DND-41 (cell line): ENCODE measurements at regions not wholly inside any gene's neighbourhood (a gene's known extent, or its start where the extent isn't known, plus 50 kb on each side); places are given as distances from the start of the nearest gene placed in this dataset.

Source experiments
- ATAC-seq: fragments of 200-7000 bp; cut with Tn5 transposase; 3 replicates; pipeline ENCODE4 v1.9.1; 2021; ENCODE audit warnings: low read depth; ENCODE audit not compliant: insufficient read depth
- DNase-seq: peaks from one replicate; pipeline ENCODE4 v3.0.0-alpha.2; 2020
- H2AFZ ChIP-seq: 2 replicates; pipeline ENCODE4 v1.6.0; 2012; ENCODE audit warnings: low read depth, low read length
- H3K27ac ChIP-seq: 2 replicates; pipeline ENCODE4 v1.5.1; 2012; ENCODE audit warnings: low read length, inconsistent platforms
- H3K27me3 ChIP-seq: fragments of 200-600 bp; sonication (generic); 2 replicates; pipeline ENCODE4 v1.6.0; 2012; ENCODE audit warnings: low read length, mild to moderate bottlenecking, inconsistent platforms; ENCODE audit not compliant: insufficient read depth, poor library complexity
- H3K36me3 ChIP-seq: 2 replicates; pipeline ENCODE4 v1.5.1; 2012; ENCODE audit warnings: low read length, inconsistent platforms; ENCODE audit not compliant: insufficient read depth
- H3K4me1 ChIP-seq: 2 replicates; pipeline ENCODE4 v1.5.1; 2012; ENCODE audit warnings: mild to moderate bottlenecking, low read length; ENCODE audit not compliant: insufficient read depth
- H3K4me2 ChIP-seq: 2 replicates; pipeline ENCODE4 v1.6.0; 2012; ENCODE audit warnings: mild to moderate bottlenecking, moderate library complexity, low read length, inconsistent platforms; ENCODE audit not compliant: insufficient read depth
- H3K4me3 ChIP-seq, 2 experiments: fragments of 200-600 bp in 1 of 2; shearing (Covaris generic) in 1 of 2; 2 replicates each; pipeline ENCODE4 v1.5.1; 2012 to 2016; ENCODE audit warnings: inconsistent platforms in 2 of 2, low read length in 2 of 2, mild to moderate bottlenecking in 2 of 2, low read depth in 1 of 2, moderate library complexity in 1 of 2
- H3K79me2 ChIP-seq: 2 replicates; pipeline ENCODE4 v1.6.0; 2012; ENCODE audit warnings: low read length, inconsistent platforms; ENCODE audit not compliant: insufficient read depth
- H3K9ac ChIP-seq: 2 replicates; pipeline ENCODE4 v1.6.0; 2012; ENCODE audit warnings: low read depth, mild to moderate bottlenecking, inconsistent platforms, low read length, moderate library complexity
- H3K9me3 ChIP-seq: 2 replicates; pipeline ENCODE4 v1.5.1; 2012; ENCODE audit warnings: low read length, moderate library complexity, mild to moderate bottlenecking, inconsistent platforms; ENCODE audit not compliant: insufficient read depth, severe bottlenecking
- H4K20me1 ChIP-seq: 2 replicates; pipeline ENCODE4 v1.6.0; 2012; ENCODE audit warnings: low read length; ENCODE audit not compliant: insufficient read depth
- EZH2 ChIP-seq: IDR thresholded peaks from 3 replicates; pipeline ENCODE4 v1.6.1; 2012; ENCODE audit warnings: borderline replicate concordance, low read depth, mild to moderate bottlenecking, moderate library complexity, low read length, inconsistent platforms; ENCODE audit not compliant: severe bottlenecking
- TF ChIP-seq, protein P1 (sequence below): IDR thresholded peaks from 2 replicates; pipeline ENCODE4 v1.5.1; 2012; ENCODE audit warnings: borderline replicate concordance, low read length, moderate library complexity, mild to moderate bottlenecking; ENCODE audit not compliant: poor library complexity, severe bottlenecking; ENCODE audit errors: extremely low read depth

DNA sequence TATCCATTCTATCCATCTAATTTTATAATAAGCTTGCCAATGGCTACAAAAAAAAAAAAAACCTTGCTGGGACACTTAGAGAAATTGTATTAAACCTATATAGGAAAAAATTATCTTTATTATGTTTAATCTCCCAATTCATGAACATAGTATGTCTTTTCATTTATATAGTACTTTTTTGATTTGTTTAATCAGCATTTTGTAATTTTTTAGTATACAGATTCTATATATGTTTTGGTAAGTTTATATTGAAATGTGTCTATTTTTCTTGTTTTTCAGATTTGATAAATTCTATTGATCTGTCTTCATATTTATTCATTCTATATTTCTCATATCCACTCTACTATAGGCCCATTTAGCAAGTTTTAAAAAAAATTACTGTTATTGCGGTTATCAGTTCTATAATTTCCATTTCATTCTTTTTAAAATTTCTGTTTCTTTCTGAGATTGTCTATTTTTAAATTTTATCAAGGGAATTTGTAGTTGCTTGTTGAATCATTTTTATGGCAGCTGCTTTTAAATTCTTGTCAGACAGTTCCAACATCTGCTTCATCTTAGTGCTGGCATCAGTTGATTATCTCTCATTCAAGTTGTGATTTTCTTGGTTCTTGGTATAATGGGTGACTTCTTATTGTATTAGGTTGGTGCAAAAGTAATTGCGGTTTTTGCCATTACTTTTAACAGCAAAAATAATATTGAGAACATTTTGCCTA, 170.1 kb upstream of the S1PR3 start:
- TF ChIP-seq EZH2: no peak
- TF ChIP-seq, protein P1, sequence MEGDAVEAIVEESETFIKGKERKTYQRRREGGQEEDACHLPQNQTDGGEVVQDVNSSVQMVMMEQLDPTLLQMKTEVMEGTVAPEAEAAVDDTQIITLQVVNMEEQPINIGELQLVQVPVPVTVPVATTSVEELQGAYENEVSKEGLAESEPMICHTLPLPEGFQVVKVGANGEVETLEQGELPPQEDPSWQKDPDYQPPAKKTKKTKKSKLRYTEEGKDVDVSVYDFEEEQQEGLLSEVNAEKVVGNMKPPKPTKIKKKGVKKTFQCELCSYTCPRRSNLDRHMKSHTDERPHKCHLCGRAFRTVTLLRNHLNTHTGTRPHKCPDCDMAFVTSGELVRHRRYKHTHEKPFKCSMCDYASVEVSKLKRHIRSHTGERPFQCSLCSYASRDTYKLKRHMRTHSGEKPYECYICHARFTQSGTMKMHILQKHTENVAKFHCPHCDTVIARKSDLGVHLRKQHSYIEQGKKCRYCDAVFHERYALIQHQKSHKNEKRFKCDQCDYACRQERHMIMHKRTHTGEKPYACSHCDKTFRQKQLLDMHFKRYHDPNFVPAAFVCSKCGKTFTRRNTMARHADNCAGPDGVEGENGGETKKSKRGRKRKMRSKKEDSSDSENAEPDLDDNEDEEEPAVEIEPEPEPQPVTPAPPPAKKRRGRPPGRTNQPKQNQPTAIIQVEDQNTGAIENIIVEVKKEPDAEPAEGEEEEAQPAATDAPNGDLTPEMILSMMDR: no peak
- no peak overlapping the region for H3K4me3 ChIP-seq
- H3K79me2 ChIP-seq: no peaks in the 10 kb centered on the region
- DNase-seq (no peak), ATAC-seq (no peak)
- H3K36me3 ChIP-seq: no peaks in the 10 kb centered on the region
- no peak overlapping the region for H2AFZ ChIP-seq
- no peaks in the 10 kb centered on the region for H3K4me1 ChIP-seq
- no peak overlapping the region for H3K27ac ChIP-seq
- H3K27me3 ChIP-seq: no peaks in the 10 kb centered on the region
- H3K9me3 ChIP-seq: no peaks in the 10 kb centered on the region
- H3K4me2 ChIP-seq: no peak overlapping the region
- 0 out of 2 replicates have a peak, but pooled peaks cover 3% of the 10 kb centered on the region for H4K20me1 ChIP-seq
- no peak overlapping the region for H3K9ac ChIP-seq

DNA sequence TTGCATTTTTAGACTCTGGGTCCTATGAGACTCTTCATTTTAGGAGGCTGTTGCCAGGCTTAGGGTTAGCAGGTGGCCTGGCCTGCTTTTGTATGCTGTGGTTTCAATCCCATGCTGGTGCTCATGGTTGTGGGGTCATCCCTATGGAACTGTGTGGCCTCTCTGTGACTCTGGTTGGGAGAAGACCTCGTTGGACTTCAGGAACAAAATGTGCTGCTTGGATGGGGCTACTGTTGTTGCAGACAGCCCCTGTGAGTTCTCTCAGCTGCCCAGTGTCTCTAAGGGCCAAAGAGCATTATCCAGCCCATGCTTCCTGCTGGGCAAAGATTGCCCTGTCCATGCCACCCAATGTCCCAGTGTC, 169.5 kb upstream of the S1PR3 start:
- Histone ChIP-seq H3K27ac (no peak overlapping the region), H3K9ac (no peak overlapping the region), H3K4me2 (no peak overlapping the region), H3K79me2 (no peaks in the 10 kb centered on the region), H2AFZ (no peak overlapping the region), H4K20me1 (0 out of 2 replicates have a peak, but pooled peaks cover 3% of the 10 kb centered on the region), H3K27me3 (peaks cover 2% of the 10 kb centered on the region), H3K4me1 (no peaks in the 10 kb centered on the region), H3K36me3 (no peaks in the 10 kb centered on the region), H3K4me3 (no peak overlapping the region), H3K9me3 (no peaks in the 10 kb centered on the region)
- ATAC-seq (no peak), DNase-seq (no peak)
- TF ChIP-seq, protein P1: no peak
- no peak for TF ChIP-seq EZH2

DNA sequence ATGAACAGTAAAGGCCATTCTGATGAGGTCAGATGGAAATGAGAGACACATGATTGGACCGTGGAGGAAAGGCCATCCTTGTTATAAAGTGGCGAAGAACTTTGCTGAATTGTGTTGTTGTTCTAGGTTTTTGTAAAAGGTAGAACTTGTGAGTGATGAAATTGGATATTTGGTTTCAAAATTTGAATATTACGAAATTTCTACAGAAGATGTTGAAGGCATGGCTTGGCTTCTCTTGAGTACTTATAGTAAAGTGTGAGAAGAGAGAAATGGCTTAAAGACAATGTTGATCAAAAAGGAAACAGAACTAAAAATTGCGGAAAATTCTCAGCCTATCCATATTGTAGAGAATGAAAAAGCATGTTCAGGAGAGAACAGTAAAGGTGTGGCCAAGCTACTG, 166.6 kb upstream of the S1PR3 start:
- Histone ChIP-seq H3K36me3 (no peaks in the 10 kb centered on the region), H3K79me2 (no peaks in the 10 kb centered on the region), H3K4me3 (no peak overlapping the region), H3K9me3 (no peaks in the 10 kb centered on the region), H2AFZ (no peak overlapping the region), H3K27me3 (peaks cover 24% of the 10 kb centered on the region), H3K27ac (no peak overlapping the region), H4K20me1 (0 out of 2 replicates have a peak, but pooled peaks cover 8% of the 10 kb centered on the region), H3K9ac (no peak overlapping the region), H3K4me1 (no peaks in the 10 kb centered on the region), H3K4me2 (no peak overlapping the region)
- DNase-seq: no peak
- ATAC-seq: no peak
- TF ChIP-seq, protein P1: no peak
